Kidney (tissue), 13 donors: ENCODE measurements at regions not wholly inside any gene's neighbourhood (a gene's known extent, or its start where the extent isn't known, plus 50 kb on each side); places are given as distances from the start of the nearest gene placed in this dataset.
A peak's percentile ranks its signal among the peaks of the same experiment; 100 is the strongest.

Experiments
- DNase-seq, 5 donors: peaks; one replicate each; pipeline ENCODE4 v3.0.0-alpha.2; 2013 to 2020
- FAIRE-seq: peaks from 2 replicates; lab custom pipeline; 2012; peaks lifted over from hg19 to GRCh38; lab: Jason Lieb, UNC
- H3K27ac ChIP-seq, 2 donors: one replicate each; pipeline ENCODE4 v1.7.0; 2013; ENCODE audit warnings: low read depth in 2 of 2, low read length in 2 of 2, inconsistent platforms in 1 of 2
- H3K27me3 ChIP-seq: one replicate; pipeline ENCODE4 v1.7.1; 2013; ENCODE audit warnings: low read length, inconsistent platforms; ENCODE audit not compliant: control insufficient read depth, insufficient read depth
- H3K36me3 ChIP-seq, 3 donors: one replicate each; pipeline versions ENCODE4 v1.7.0 to v1.7.1; 2013; ENCODE audit warnings: low read length in 3 of 3, control low read depth in 1 of 3, inconsistent platforms in 1 of 3; ENCODE audit not compliant: insufficient read depth in 3 of 3, control insufficient read depth in 2 of 3
- H3K4me1 ChIP-seq, 3 donors: one replicate each; pipeline versions ENCODE4 v1.7.0 to v1.7.1; 2013; ENCODE audit warnings: low read length in 3 of 3, inconsistent platforms in 1 of 3, low read depth in 1 of 3; ENCODE audit not compliant: control insufficient read depth in 2 of 3, insufficient read depth in 2 of 3
- H3K4me3 ChIP-seq, 3 donors: one replicate each; pipeline versions ENCODE4 v1.7.0 to v1.8.1; 2013; ENCODE audit warnings: low read length in 3 of 3, control low read depth in 1 of 3, inconsistent platforms in 1 of 3
- H3K9ac ChIP-seq, 3 donors: one replicate each; pipeline versions ENCODE4 v1.7.0 to v1.7.1; 2013; ENCODE audit warnings: low read length in 3 of 3, control low read depth in 1 of 3, inconsistent platforms in 1 of 3
- H3K9me3 ChIP-seq, 3 donors: one replicate each; pipeline versions ENCODE4 v1.7.0 to v1.7.1; 2013; ENCODE audit warnings: low read length in 3 of 3, control low read depth in 1 of 3, inconsistent platforms in 1 of 3; ENCODE audit not compliant: control insufficient read depth in 2 of 3, insufficient read depth in 1 of 3
- CTCF ChIP-seq: IDR thresholded peaks from 3 replicates; pipeline ENCODE4 v1.5.1; 2012; ENCODE audit warnings: mild to moderate bottlenecking, moderate library complexity, borderline replicate concordance; ENCODE audit not compliant: insufficient read depth; ENCODE audit errors: extremely low read depth
- intact Hi-C: fragments of 100-400 bp; cut with DNase I; formaldehyde crosslinking; loops from one replicate; pipeline ENCODE4 v1.11.1; 2022
- donor health status: control.
- donor health status: control.
- donor health status: control.
- donor health status: control.
- donor health status: control.
- donor health status: DM: yes; HTN: yes; CAD: no.
- donor health status: Normal renal cell carcinoma (clear cell type).

- intact Hi-C loops, result no loop called here
- Histone ChIP-seq H3K27ac (no peak overlapping the region), H3K27me3 (no peaks in the 10 kb centered on the region), H3K9ac (no peak overlapping the region), H3K9me3 (no peaks in the 10 kb centered on the region), H3K4me1 (no peaks in the 10 kb centered on the region), H3K4me3 (no peak overlapping the region), H3K36me3 (no peaks in the 10 kb centered on the region)
- FAIRE-seq (no peak), DNase-seq (no peak)
- no peak for TF ChIP-seq CTCF
These were observed 69.9 kb upstream of the LMNB1 start for GRCh38 chr5:126707080-126707479.

- no peaks in the 10 kb centered on the region for H3K27me3 ChIP-seq
- no peak overlapping the region for H3K9ac ChIP-seq
- DNase-seq (no peak), FAIRE-seq (no peak)
- no peaks in the 10 kb centered on the region for H3K4me1 ChIP-seq
- H3K27ac ChIP-seq, result no peak overlapping the region
- intact Hi-C loops, result no loop called here
- TF ChIP-seq CTCF, result no peak
- H3K4me3 ChIP-seq, result no peak overlapping the region
- H3K9me3 ChIP-seq, result no peaks in the 10 kb centered on the region
- H3K36me3 ChIP-seq, result no peaks in the 10 kb centered on the region
These were observed 61.2 kb upstream of the LMNB1 start for GRCh38 chr5:126715765-126716164.

GRCh38 chr5:126716861-126717260, 60.1 kb upstream of the LMNB1 start:
- TF ChIP-seq CTCF, result no peak
- Histone ChIP-seq H3K36me3 (no peaks in the 10 kb centered on the region), H3K27me3 (no peaks in the 10 kb centered on the region), H3K4me3 (no peak overlapping the region), H3K27ac (no peak overlapping the region), H3K9me3 (no peaks in the 10 kb centered on the region), H3K9ac (no peak overlapping the region), H3K4me1 (no peaks in the 10 kb centered on the region)
- intact Hi-C loops, result no loop called here
- DNase-seq, result no peak
- FAIRE-seq, result no peak

- TF ChIP-seq CTCF, result no peak
- H3K9ac ChIP-seq, result no peak overlapping the region
- DNase-seq, result peak in 3 of 5 donors; percentile 21 to 68 (median 44)
- intact Hi-C loops, result no loop called here
- no peak overlapping the region for H3K27ac ChIP-seq
- FAIRE-seq, result no peak
- no peak overlapping the region for H3K4me3 ChIP-seq
- no peaks in the 10 kb centered on the region for H3K9me3 ChIP-seq
- H3K4me1 ChIP-seq, result no peaks in the 10 kb centered on the region
- no peaks in the 10 kb centered on the region for H3K36me3 ChIP-seq
- H3K27me3 ChIP-seq, result no peaks in the 10 kb centered on the region
These were observed 58.6 kb upstream of the LMNB1 start for GRCh38 chr5:126718236-126718868.
